ENCODE measurements at regions not wholly inside any gene's neighbourhood (a gene's known extent, or its start where the extent isn't known, plus 50 kb on each side); places are given as distances from the start of the nearest gene placed in this dataset.

GRCh38 chr2:220247588-220248350, 620.3 kb downstream of the SLC4A3 start:
- H3K9me3 ChIP-seq, result no peaks in the 10 kb centered on the region
- H3K4me3 ChIP-seq, result no peak overlapping the region
- intact Hi-C loops (cut with DNase I), result no loop called here
- DNase-seq (no peak), ATAC-seq (no peak), FAIRE-seq (no peak)
- TF ChIP-seq, protein P1, sequence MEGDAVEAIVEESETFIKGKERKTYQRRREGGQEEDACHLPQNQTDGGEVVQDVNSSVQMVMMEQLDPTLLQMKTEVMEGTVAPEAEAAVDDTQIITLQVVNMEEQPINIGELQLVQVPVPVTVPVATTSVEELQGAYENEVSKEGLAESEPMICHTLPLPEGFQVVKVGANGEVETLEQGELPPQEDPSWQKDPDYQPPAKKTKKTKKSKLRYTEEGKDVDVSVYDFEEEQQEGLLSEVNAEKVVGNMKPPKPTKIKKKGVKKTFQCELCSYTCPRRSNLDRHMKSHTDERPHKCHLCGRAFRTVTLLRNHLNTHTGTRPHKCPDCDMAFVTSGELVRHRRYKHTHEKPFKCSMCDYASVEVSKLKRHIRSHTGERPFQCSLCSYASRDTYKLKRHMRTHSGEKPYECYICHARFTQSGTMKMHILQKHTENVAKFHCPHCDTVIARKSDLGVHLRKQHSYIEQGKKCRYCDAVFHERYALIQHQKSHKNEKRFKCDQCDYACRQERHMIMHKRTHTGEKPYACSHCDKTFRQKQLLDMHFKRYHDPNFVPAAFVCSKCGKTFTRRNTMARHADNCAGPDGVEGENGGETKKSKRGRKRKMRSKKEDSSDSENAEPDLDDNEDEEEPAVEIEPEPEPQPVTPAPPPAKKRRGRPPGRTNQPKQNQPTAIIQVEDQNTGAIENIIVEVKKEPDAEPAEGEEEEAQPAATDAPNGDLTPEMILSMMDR (IDR thresholded peaks at IDR 0.05), result no peak
- no peaks in the 10 kb centered on the region for H3K27me3 ChIP-seq
- no peak overlapping the region for H3K27ac ChIP-seq
- no peaks in the 10 kb centered on the region for H3K36me3 ChIP-seq
- H3K4me1 ChIP-seq, result no peaks in the 10 kb centered on the region
- whole genome bisulfite sequencing, 2 donors, result 83 to 87% methylated on average over 3 of the region's 3 CpGs

DNA sequence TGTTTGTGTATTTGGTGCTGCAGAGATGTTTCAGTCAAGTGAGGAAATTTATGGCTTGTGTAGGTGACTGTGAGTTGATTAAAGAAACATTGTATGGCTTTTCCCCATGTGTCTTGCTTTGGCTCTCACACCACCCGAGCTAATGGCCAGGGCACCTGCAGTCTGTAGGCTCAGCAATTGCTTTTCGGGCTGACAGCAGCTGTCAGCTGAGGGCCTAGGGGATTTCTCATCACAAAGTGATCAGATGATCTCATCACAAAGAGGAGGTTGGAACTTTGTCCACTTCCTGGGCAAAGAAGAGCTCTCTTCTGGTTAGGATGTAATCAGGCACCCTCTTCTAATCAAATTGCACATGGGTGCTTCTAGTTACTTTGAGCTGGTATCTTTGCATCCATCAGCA, 632.2 kb downstream of the SLC4A3 start:
- Histone ChIP-seq H3K4me3 (no peak overlapping the region), H3K27ac (no peak overlapping the region), H3K9me3 (no peaks in the 10 kb centered on the region), H3K4me1 (no peaks in the 10 kb centered on the region), H3K27me3 (no peaks in the 10 kb centered on the region), H3K36me3 (no peaks in the 10 kb centered on the region)
- DNase-seq (no peak), FAIRE-seq (no peak), ATAC-seq (no peak)
- intact Hi-C loops (cut with DNase I), result no loop called here
- 83 to 84% methylated on average over 2 of the region's 2 CpGs for WGBS, 2 donors
- TF ChIP-seq, protein P1 (IDR thresholded peaks at IDR 0.05), result no peak

DNA sequence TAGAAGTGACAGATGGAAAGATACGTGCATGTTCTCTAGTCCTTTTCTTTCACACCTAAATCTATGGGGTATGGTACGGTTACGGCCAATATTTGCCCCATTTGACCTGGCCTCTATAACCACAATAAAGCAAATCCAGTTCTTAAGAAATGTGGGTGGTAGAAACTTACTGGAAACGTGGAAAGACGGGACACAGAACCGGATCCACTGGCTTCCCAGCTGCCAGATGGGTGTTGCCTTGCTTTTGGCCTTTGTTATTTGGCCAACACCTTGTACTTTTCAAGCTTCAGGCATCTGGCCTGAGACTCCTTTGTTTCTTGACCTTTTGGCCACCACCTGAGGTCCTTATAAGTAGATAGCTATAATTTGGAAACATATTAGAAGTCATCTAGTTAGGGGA, 635.9 kb downstream of the SLC4A3 start:
- Histone ChIP-seq H3K27me3 (no peaks in the 10 kb centered on the region), H3K36me3 (no peaks in the 10 kb centered on the region), H3K4me3 (no peak overlapping the region), H3K9me3 (no peaks in the 10 kb centered on the region), H3K4me1 (no peaks in the 10 kb centered on the region), H3K27ac (no peak overlapping the region)
- DNase-seq (no peak), FAIRE-seq (no peak), ATAC-seq (no peak)
- intact Hi-C loops (cut with DNase I), result no loop called here
- WGBS, 2 donors, result 91 to 96% methylated on average over 6 of the region's 6 CpGs
- TF ChIP-seq, protein P1 (IDR thresholded peaks at IDR 0.05), result no peak

- H3K4me3 ChIP-seq, result no peak overlapping the region
- no peaks in the 10 kb centered on the region for H3K27me3 ChIP-seq
- no peaks in the 10 kb centered on the region for H3K9me3 ChIP-seq
- H3K36me3 ChIP-seq, result no peaks in the 10 kb centered on the region
- ATAC-seq (no peak), DNase-seq (no peak), FAIRE-seq (no peak)
- TF ChIP-seq, protein P1 (IDR thresholded peaks at IDR 0.05), result no peak
- WGBS, 2 donors, result 76 to 79% methylated on average over 4 of the region's 4 CpGs
- intact Hi-C loops (cut with DNase I), result no loop called here
- H3K27ac ChIP-seq, result no peak overlapping the region
- peaks cover 8 to 12% (median 8%) of the 10 kb centered on the region in 3 donors for H3K4me1 ChIP-seq
Observed at GRCh38 chr2:220269367-220269766, 641.9 kb downstream of the SLC4A3 start.

GRCh38 chr2:220270481-220271070, 643.1 kb downstream of the SLC4A3 start:
- intact Hi-C loops (cut with DNase I), result no loop called here
- H3K4me3 ChIP-seq, result no peak overlapping the region
- no peak for FAIRE-seq
- no peaks in the 10 kb centered on the region for H3K9me3 ChIP-seq
- TF ChIP-seq, protein P1 (IDR thresholded peaks at IDR 0.05), result no peak
- no peaks in the 10 kb centered on the region for H3K36me3 ChIP-seq
- no peak overlapping the region for H3K27ac ChIP-seq
- peak in 2 of 4 donors; percentile 22 to 39 for ATAC-seq
- no peak for DNase-seq
- 6 to 15% methylated on average over 1 of the region's 1 CpG for WGBS, 2 donors
- no peaks in the 10 kb centered on the region for H3K27me3 ChIP-seq
- peaks cover 8 to 12% (median 8%) of the 10 kb centered on the region in 3 donors for H3K4me1 ChIP-seq

Measured in pancreas (tissue), 10 donors.